PC-3 (cell line): ENCODE measurements at regions not wholly inside any gene's neighbourhood (a gene's known extent, or its start where the extent isn't known, plus 50 kb on each side); places are given as distances from the start of the nearest gene placed in this dataset.

ENCODE experiments used
- ATAC-seq: fragments of 200-7000 bp; cut with Tn5 transposase; 2 replicates; pipeline ENCODE4 v1.9.1; 2020; ENCODE audit warnings: mild to moderate bottlenecking, moderate library complexity
- BruUV-seq: library from RNA; stranded (reverse); fragments of 400-500 nt; replicated peaks from 2 replicates; lab custom pipeline; 2021; lab: Mats Ljungman, UMichigan
- CTCF ChIA-PET: fragments of 300-600 bp; sonication (Branson Sonifier 250); formaldehyde crosslinking; loops from one replicate; lab custom pipeline; 2022; ENCODE audit warnings: antibody characterized with exemption; lab: Charles Lee
- POLR2A ChIA-PET: fragments of 300-600 bp; sonication (Branson Sonifier 250); formaldehyde crosslinking; loops from one replicate; lab custom pipeline; 2022; ENCODE audit warnings: antibody characterized with exemption; ENCODE audit not compliant: unreplicated experiment; lab: Charles Lee
- DNase-seq: peaks from one replicate; pipeline ENCODE4 v3.0.0-alpha.2; 2015
- H2AFZ ChIP-seq: fragments of 300-600 bp; sonication (generic); 2 replicates; pipeline ENCODE4 v1.6.0; 2016; ENCODE audit warnings: antibody characterized with exemption, low read length
- H3F3A ChIP-seq: fragments of 300-600 bp; sonication (generic); one replicate; pipeline ENCODE4 v1.6.0; 2017; ENCODE audit warnings: antibody characterized with exemption, low read length, control low read depth, mild to moderate bottlenecking; ENCODE audit not compliant: unreplicated experiment
- H3K27ac ChIP-seq: fragments of 300-600 bp; sonication (generic); 2 replicates; pipeline ENCODE4 v1.5.1; 2016; ENCODE audit warnings: mild to moderate bottlenecking, low read length
- H3K27me3 ChIP-seq: fragments of 300-600 bp; sonication (generic); 2 replicates; pipeline ENCODE4 v1.6.1; 2016; ENCODE audit warnings: low read length, mixed read lengths
- H3K36me3 ChIP-seq: fragments of 300-600 bp; sonication (generic); 2 replicates; pipeline ENCODE4 v1.6.1; 2016; ENCODE audit warnings: low read depth, mixed run types, low read length, mixed read lengths
- H3K4me1 ChIP-seq: fragments of 300-600 bp; sonication (generic); 2 replicates; pipeline ENCODE4 v1.5.1; 2016; ENCODE audit warnings: low read length; ENCODE audit not compliant: insufficient read depth
- H3K4me2 ChIP-seq: fragments of 300-600 bp; sonication (generic); 2 replicates; pipeline ENCODE4 v1.6.0; 2016; ENCODE audit warnings: low read length
- H3K4me3 ChIP-seq: fragments of 300-600 bp; sonication (generic); 2 replicates; pipeline ENCODE4 v1.5.1; 2016; ENCODE audit warnings: mild to moderate bottlenecking, low read length, mixed read lengths
- H3K79me2 ChIP-seq: fragments of 300-600 bp; sonication (generic); 2 replicates; pipeline ENCODE4 v1.6.1; 2017; ENCODE audit warnings: low read length, mixed read lengths
- H3K9ac ChIP-seq: fragments of 300-600 bp; sonication (generic); 2 replicates; pipeline ENCODE4 v1.6.0; 2016; ENCODE audit warnings: mild to moderate bottlenecking, low read length
- H3K9me2 ChIP-seq: fragments of 300-600 bp; sonication (generic); replicated peaks from 2 replicates; pipeline ENCODE4 v1.6.1; 2016; ENCODE audit warnings: mixed run types, low read length, mixed read lengths
- H3K9me3 ChIP-seq: fragments of 300-600 bp; sonication (generic); 2 replicates; pipeline ENCODE4 v1.6.1; 2016; ENCODE audit warnings: low read length, mixed read lengths
- H4K20me1 ChIP-seq: fragments of 300-600 bp; sonication (generic); 2 replicates; pipeline ENCODE4 v1.6.1; 2016; ENCODE audit warnings: low read length, mixed read lengths
- CTCF ChIP-seq: fragments of 300-600 bp; sonication (generic); conservative IDR thresholded peaks from 2 replicates; pipeline ENCODE4 v1.5.1; 2017; ENCODE audit warnings: antibody characterized with exemption, low read depth, mild to moderate bottlenecking, low read length
- EZH2 ChIP-seq: fragments of 300-600 bp; sonication (generic); IDR thresholded peaks from one replicate; pipeline ENCODE4 v1.6.1; 2017; ENCODE audit warnings: antibody characterized with exemption, mild to moderate bottlenecking, low read length; ENCODE audit not compliant: unreplicated experiment
- EZH2phosphoT487 ChIP-seq: fragments of 300-600 bp; sonication (generic); IDR thresholded peaks from 2 replicates; pipeline ENCODE4 v1.6.1; 2018; ENCODE audit warnings: mild to moderate bottlenecking, antibody characterized with exemption, low read length, borderline replicate concordance
- intact Hi-C: fragments of 100-400 bp; cut with micrococcal nuclease; formaldehyde crosslinking; loops from 2 replicates; pipeline ENCODE4 v1.9.0; 2023

GRCh38 chr18:68480196-68480595, 234.7 kb downstream of the TMX3 start:
- POLR2A ChIA-PET, result no interaction called here
- TF ChIP-seq CTCF (no peak), EZH2 (no peak), EZH2phosphoT487 (no peak)

GRCh38 chr18:68478246-68478645, 236.7 kb downstream of the TMX3 start:
- intact Hi-C loops, result no loop called here
- BruUV-seq, result no TSS peak
- no peaks in the 10 kb centered on the region for H3F3A ChIP-seq
- no peak overlapping the region for H3K27ac ChIP-seq
- H3K9me2 ChIP-seq, result no peaks in the 10 kb centered on the region
- H4K20me1 ChIP-seq, result no peaks in the 10 kb centered on the region
- H3K9ac ChIP-seq, result no peak overlapping the region
- H3K4me1 ChIP-seq, result no peaks in the 10 kb centered on the region
- DNase-seq (no peak), ATAC-seq (no peak)
- no peak overlapping the region for H3K4me3 ChIP-seq
- CTCF ChIA-PET, result no interaction called here
- H2AFZ ChIP-seq, result no peak overlapping the region
- TF ChIP-seq CTCF (no peak), EZH2phosphoT487 (no peak), EZH2 (no peak)
- H3K79me2 ChIP-seq, result no peaks in the 10 kb centered on the region
- H3K9me3 ChIP-seq, result no peaks in the 10 kb centered on the region
- H3K4me2 ChIP-seq, result no peak overlapping the region
- POLR2A ChIA-PET, result no interaction called here
- no peaks in the 10 kb centered on the region for H3K27me3 ChIP-seq
- H3K36me3 ChIP-seq, result no peaks in the 10 kb centered on the region

More at GRCh38 chr18:68480196-68480595, 234.7 kb downstream of the TMX3 start:
- Histone ChIP-seq H3K4me1 (peaks cover 11% of the 10 kb centered on the region), H3K9me2 (no peaks in the 10 kb centered on the region), H3K9ac (no peak overlapping the region), H4K20me1 (no peaks in the 10 kb centered on the region), H3K4me2 (no peak overlapping the region), H3K27me3 (no peaks in the 10 kb centered on the region), H3K9me3 (no peaks in the 10 kb centered on the region), H3K79me2 (no peaks in the 10 kb centered on the region), H3K4me3 (no peak overlapping the region), H3K27ac (no peak overlapping the region), H3F3A (no peaks in the 10 kb centered on the region), H3K36me3 (no peaks in the 10 kb centered on the region), H2AFZ (no peak overlapping the region)
- intact Hi-C loops, result no loop called here
- DNase-seq, result no peak
- ATAC-seq, result no peak
- CTCF ChIA-PET, result no interaction called here
- no TSS peak for BruUV-seq

- Histone ChIP-seq H3K4me3 (no peak overlapping the region), H3K27me3 (no peaks in the 10 kb centered on the region), H3K9ac (no peak overlapping the region), H2AFZ (no peak overlapping the region), H3K9me3 (no peaks in the 10 kb centered on the region), H3K27ac (no peak overlapping the region), H3K79me2 (no peaks in the 10 kb centered on the region), H3K4me2 (no peak overlapping the region), H3K36me3 (no peaks in the 10 kb centered on the region), H4K20me1 (no peaks in the 10 kb centered on the region), H3F3A (no peaks in the 10 kb centered on the region), H3K4me1 (no peaks in the 10 kb centered on the region), H3K9me2 (no peaks in the 10 kb centered on the region)
- ChIA-PET POLR2A (no interaction called here), CTCF (no interaction called here)
- intact Hi-C loops, result no loop called here
- TF ChIP-seq EZH2phosphoT487 (no peak), EZH2 (no peak), CTCF (no peak)
- no peak for DNase-seq
- no TSS peak for BruUV-seq
- ATAC-seq, result no peak
Measured at GRCh38 chr18:68475883-68476282, 239.0 kb downstream of the TMX3 start.
